Panc1 (cell line): ENCODE measurements at regions not wholly inside any gene's neighbourhood (a gene's known extent, or its start where the extent isn't known, plus 50 kb on each side); places are given as distances from the start of the nearest gene placed in this dataset.

Experiments
- ATAC-seq: fragments of 200-7000 bp; cut with Tn5 transposase; 2 replicates; pipeline ENCODE4 v1.9.1; 2020; ENCODE audit warnings: mild to moderate bottlenecking, moderate library complexity
- BruUV-seq: library from RNA; stranded (reverse); fragments of 400-500 nt; replicated peaks from 2 replicates; lab custom pipeline; 2021; lab: Mats Ljungman, UMichigan
- CTCF ChIA-PET: fragments of 300-600 bp; sonication (Branson Sonifier 250); formaldehyde crosslinking; loops from one replicate; lab custom pipeline; 2022; ENCODE audit warnings: antibody characterized with exemption; lab: Charles Lee
- POLR2A ChIA-PET: fragments of 300-600 bp; sonication (Branson Sonifier 250); formaldehyde crosslinking; loops from one replicate; lab custom pipeline; 2022; ENCODE audit warnings: antibody characterized with exemption; lab: Charles Lee
- DNase-seq: peaks from one replicate; pipeline ENCODE4 v3.0.0-alpha.2; 2010; ENCODE audit warnings: low read depth, low spot score
- H3K27ac ChIP-seq: 2 replicates; pipeline ENCODE4 v1.5.1; 2011; ENCODE audit warnings: mild to moderate bottlenecking, low read length, inconsistent platforms
- H3K27me3 ChIP-seq: fragments of 200-500 bp; sonication (Bioruptor generic); 2 replicates; pipeline ENCODE4 v1.6.0; 2014; ENCODE audit warnings: low read length, inconsistent platforms; ENCODE audit not compliant: control insufficient read depth, insufficient read depth
- H3K36me3 ChIP-seq: fragments of 200-500 bp; sonication (Bioruptor generic); 2 replicates; pipeline ENCODE4 v1.5.1; 2014; ENCODE audit warnings: inconsistent platforms, mild to moderate bottlenecking, low read length, moderate library complexity; ENCODE audit not compliant: control insufficient read depth, insufficient read depth
- H3K4me1 ChIP-seq: 2 replicates; pipeline ENCODE4 v1.5.1; 2011; ENCODE audit warnings: inconsistent platforms, mild to moderate bottlenecking, low read length, moderate library complexity; ENCODE audit not compliant: control insufficient read depth, insufficient read depth
- H3K4me3 ChIP-seq, 2 experiments: 2 replicates each; pipeline ENCODE4 v1.5.1; 2011 to 2012; ENCODE audit warnings: low read depth in 2 of 2, low read length in 2 of 2, mild to moderate bottlenecking in 2 of 2, inconsistent platforms in 1 of 2, moderate library complexity in 1 of 2
- H3K9me3 ChIP-seq: fragments of 200-500 bp; sonication (Bioruptor generic); 2 replicates; pipeline ENCODE4 v1.5.1; 2014; ENCODE audit warnings: low read depth, mild to moderate bottlenecking, inconsistent platforms, low read length, moderate library complexity; ENCODE audit not compliant: control insufficient read depth, insufficient read depth
- CTCF ChIP-seq: fragments of 450-650 bp; IDR thresholded peaks from 2 replicates; pipeline ENCODE4 v1.5.1; 2017; ENCODE audit warnings: mild to moderate bottlenecking
- POLR2AphosphoS5 ChIP-seq: IDR thresholded peaks from 2 replicates; pipeline ENCODE4 v1.6.1; 2012; ENCODE audit warnings: mild to moderate bottlenecking, low read depth, low read length, moderate library complexity
- REST ChIP-seq, 2 experiments: IDR thresholded peaks; 2 replicates each; pipeline ENCODE4 v1.6.1; 2011 to 2012; ENCODE audit warnings: low read depth in 2 of 2, control low read depth in 1 of 2, low read length in 1 of 2, mild to moderate bottlenecking in 1 of 2, moderate library complexity in 1 of 2; ENCODE audit not compliant: insufficient read depth in 1 of 2
- SIN3A ChIP-seq: IDR thresholded peaks from 2 replicates; pipeline ENCODE4 v1.6.1; 2012; ENCODE audit warnings: low read depth, mild to moderate bottlenecking, low read length, moderate library complexity, borderline replicate concordance; ENCODE audit not compliant: insufficient read depth
- TCF7L2 ChIP-seq: IDR thresholded peaks from 2 replicates; pipeline ENCODE4 v1.6.1; 2011; ENCODE audit warnings: mild to moderate bottlenecking, low read depth, low read length, inconsistent platforms
- in situ Hi-C: cut with HindIII; loops from 2 replicates; pipeline ENCODE4 v1.10.0; 2016; ENCODE audit warnings: low sequenced_read_pairs, low pct_unique_long_range_greater_than_20kb
- intact Hi-C: fragments of 100-400 bp; cut with micrococcal nuclease; formaldehyde crosslinking; loops from one replicate; pipeline ENCODE4 v1.10.0; 2022; ENCODE audit not compliant: unreplicated experiment

GRCh38 chr7:41867639-41868280, 164.9 kb upstream of the INHBA start:
- intact Hi-C loops = no loop called here
- H3K36me3 ChIP-seq = no peaks in the 10 kb centered on the region
- in situ Hi-C loops = no loop called here
- TF ChIP-seq REST (IDR thresholded peaks at IDR 0.05; ENCODE audit: insufficient read depth in 1 of 2, low read depth in 2 of 2, low read length in 1 of 2) = no peak
- no peak for TF ChIP-seq POLR2AphosphoS5
- TF ChIP-seq CTCF = no peak
- TF ChIP-seq SIN3A = no peak
- TF ChIP-seq TCF7L2 = no peak
- H3K27me3 ChIP-seq = no peaks in the 10 kb centered on the region
- DNase-seq = no peak
- ATAC-seq = no peak
- ChIA-PET POLR2A (no interaction called here), CTCF (no interaction called here)
- no peaks in the 10 kb centered on the region for H3K9me3 ChIP-seq
- no peaks in the 10 kb centered on the region for H3K4me1 ChIP-seq
- BruUV-seq = no TSS peak
- H3K4me3 ChIP-seq = no peak overlapping the region
- no peak overlapping the region for H3K27ac ChIP-seq

GRCh38 chr7:41862261-41862660, 159.4 kb upstream of the INHBA start:
- Histone ChIP-seq H3K9me3 (no peaks in the 10 kb centered on the region), H3K36me3 (no peaks in the 10 kb centered on the region), H3K4me3 (no peak overlapping the region), H3K27me3 (no peaks in the 10 kb centered on the region), H3K27ac (no peak overlapping the region), H3K4me1 (no peaks in the 10 kb centered on the region)
- ATAC-seq (no peak), DNase-seq (no peak)
- intact Hi-C loops (no loop called here), in situ Hi-C loops (no loop called here)
- POLR2A ChIA-PET = no interaction called here
- CTCF ChIA-PET = no interaction called here
- BruUV-seq = no TSS peak
- TF ChIP-seq REST (IDR thresholded peaks at IDR 0.05; ENCODE audit: insufficient read depth in 1 of 2, low read depth in 2 of 2, low read length in 1 of 2) (no peak), TCF7L2 (no peak), SIN3A (no peak), CTCF (no peak), POLR2AphosphoS5 (no peak)
